H9 (cell line): ENCODE measurements at regions not wholly inside any gene's neighbourhood (a gene's known extent, or its start where the extent isn't known, plus 50 kb on each side); places are given as distances from the start of the nearest gene placed in this dataset.

ENCODE experiments used
- DNase-seq: peaks from one replicate; pipeline ENCODE4 v3.0.0-alpha.2; 2017
- H2AFZ ChIP-seq: one replicate; pipeline ENCODE4 v1.6.1; 2013; ENCODE audit warnings: mild to moderate bottlenecking, low read length, control low read depth, moderate library complexity
- H2AK5ac ChIP-seq: 2 replicates; pipeline ENCODE4 v1.6.1; 2013; ENCODE audit warnings: low read length, control low read depth, mixed read lengths; ENCODE audit not compliant: insufficient read length
- H2BK120ac ChIP-seq: one replicate; pipeline ENCODE4 v1.6.1; 2013; ENCODE audit warnings: low read depth, mild to moderate bottlenecking, low read length, control low read depth, inconsistent platforms; ENCODE audit not compliant: poor library complexity, severe bottlenecking
- H2BK12ac ChIP-seq: 2 replicates; pipeline ENCODE4 v1.6.1; 2013; ENCODE audit warnings: low read length, control low read depth, mixed read lengths, low read depth; ENCODE audit not compliant: insufficient read length
- H2BK15ac ChIP-seq: 2 replicates; pipeline ENCODE4 v1.6.1; 2013; ENCODE audit warnings: low read depth, low read length, control low read depth
- H2BK20ac ChIP-seq: one replicate; pipeline ENCODE4 v1.6.1; 2013; ENCODE audit warnings: low read depth, mild to moderate bottlenecking, low read length, control low read depth, inconsistent platforms; ENCODE audit not compliant: poor library complexity, severe bottlenecking
- H2BK5ac ChIP-seq: 2 replicates; pipeline ENCODE4 v1.6.1; 2013; ENCODE audit warnings: low read length, control low read depth, mixed read lengths; ENCODE audit not compliant: insufficient read length
- H3K14ac ChIP-seq: 2 replicates; pipeline ENCODE4 v1.6.1; 2013; ENCODE audit warnings: low read length, control low read depth; ENCODE audit not compliant: insufficient read depth
- H3K18ac ChIP-seq: 2 replicates; pipeline ENCODE4 v1.6.1; 2013; ENCODE audit warnings: low read depth, mild to moderate bottlenecking, mixed read lengths, low read length, control low read depth; ENCODE audit not compliant: insufficient read length
- H3K23ac ChIP-seq: 2 replicates; pipeline ENCODE4 v1.6.1; 2013; ENCODE audit warnings: low read length, control low read depth, mixed read lengths, low read depth; ENCODE audit not compliant: insufficient read length
- H3K23me2 ChIP-seq: 2 replicates; pipeline ENCODE4 v1.6.1; 2013; ENCODE audit warnings: low read depth, mild to moderate bottlenecking, mixed read lengths, low read length, control low read depth; ENCODE audit not compliant: insufficient read length, poor library complexity, severe bottlenecking
- H3K27ac ChIP-seq: 2 replicates; pipeline ENCODE4 v1.5.1; 2013; ENCODE audit warnings: low read length, control low read depth, mixed read lengths, low read depth; ENCODE audit not compliant: insufficient read length
- H3K27me3 ChIP-seq: 2 replicates; pipeline ENCODE4 v1.6.1; 2013; ENCODE audit warnings: low read length, control low read depth, inconsistent platforms; ENCODE audit not compliant: insufficient read depth
- H3K4ac ChIP-seq: 2 replicates; pipeline ENCODE4 v1.6.1; 2013; ENCODE audit warnings: low read depth, mild to moderate bottlenecking, control low read depth, inconsistent platforms, low read length, moderate library complexity
- H3K4me1 ChIP-seq: 2 replicates; pipeline ENCODE4 v1.6.1; 2013; ENCODE audit warnings: low read length, control low read depth, inconsistent platforms; ENCODE audit not compliant: insufficient read depth
- H3K4me2 ChIP-seq: 2 replicates; pipeline ENCODE4 v1.6.1; 2013; ENCODE audit warnings: low read length, control low read depth, mixed read lengths; ENCODE audit not compliant: insufficient read length, insufficient read depth
- H3K56ac ChIP-seq: 2 replicates; pipeline ENCODE4 v1.6.1; 2013; ENCODE audit warnings: low read depth, mild to moderate bottlenecking, mixed read lengths, low read length, control low read depth; ENCODE audit not compliant: insufficient read length
- H3K79me1 ChIP-seq: 2 replicates; pipeline ENCODE4 v1.6.1; 2013; ENCODE audit warnings: low read depth, mild to moderate bottlenecking, moderate library complexity, low read length, control low read depth, inconsistent platforms; ENCODE audit not compliant: insufficient read depth, poor library complexity, severe bottlenecking
- H3K79me2 ChIP-seq: 2 replicates; pipeline ENCODE4 v1.6.1; 2013; ENCODE audit warnings: low read length, control low read depth, inconsistent platforms; ENCODE audit not compliant: insufficient read depth
- H3K9ac ChIP-seq: 2 replicates; pipeline ENCODE4 v1.6.1; 2013; ENCODE audit warnings: low read length, control low read depth, mixed read lengths; ENCODE audit not compliant: insufficient read length; ENCODE audit errors: extremely low read depth
- H3K9me3 ChIP-seq: one replicate; pipeline ENCODE4 v1.6.1; 2013; ENCODE audit warnings: low read depth, low read length, inconsistent platforms; ENCODE audit not compliant: control insufficient read depth
- H3T11ph ChIP-seq: one replicate; pipeline ENCODE4 v1.6.1; 2013; ENCODE audit warnings: mild to moderate bottlenecking, low read length, control low read depth, inconsistent platforms
- H4K20me1 ChIP-seq: one replicate; pipeline ENCODE4 v1.6.1; 2013; ENCODE audit not compliant: control insufficient read depth, insufficient read length, insufficient read depth
- H4K5ac ChIP-seq: 2 replicates; pipeline ENCODE4 v1.6.1; 2013; ENCODE audit warnings: low read depth, mild to moderate bottlenecking, mixed read lengths, low read length, control low read depth; ENCODE audit not compliant: insufficient read length
- H4K8ac ChIP-seq: replicated peaks from 2 replicates; pipeline ENCODE4 v1.6.1; 2013; ENCODE audit warnings: low read length, control low read depth, mixed read lengths, low read depth; ENCODE audit not compliant: insufficient read length
- H4K91ac ChIP-seq: 2 replicates; pipeline ENCODE4 v1.6.1; 2013; ENCODE audit warnings: low read depth, mild to moderate bottlenecking, moderate library complexity, mixed read lengths, low read length, control low read depth; ENCODE audit not compliant: insufficient read length
- H3K27ac Mint-ChIP-seq, 3 experiments: 2 replicates in 2 of 3; 3 replicates in 1 of 3; pipeline ENCODE4 v1.8.0; 2020 to 2021; ENCODE audit warnings: mixed read lengths in 3 of 3, mild to moderate bottlenecking in 1 of 3, moderate library complexity in 1 of 3
- H3K27me3 Mint-ChIP-seq: 2 replicates; pipeline ENCODE4 v1.8.0; 2021; ENCODE audit warnings: low read depth, mild to moderate bottlenecking, moderate library complexity, mixed read lengths
- H3K36me3 Mint-ChIP-seq, 3 experiments: 2 replicates in 2 of 3; 3 replicates in 1 of 3; pipeline ENCODE4 v1.8.0; 2020 to 2021; ENCODE audit warnings: low read depth in 3 of 3, mixed read lengths in 3 of 3; ENCODE audit not compliant: insufficient read depth in 1 of 3
- H3K4me1 Mint-ChIP-seq, 2 experiments: 2 replicates each; pipeline ENCODE4 v1.8.0; 2020; ENCODE audit warnings: mixed read lengths in 2 of 2
- H3K4me3 Mint-ChIP-seq, 2 experiments: 2 replicates in 1 of 2; 3 replicates in 1 of 2; pipeline ENCODE4 v1.8.0; 2020 to 2021; ENCODE audit warnings: mild to moderate bottlenecking in 2 of 2, mixed read lengths in 2 of 2, moderate library complexity in 1 of 2
- H3K9me3 Mint-ChIP-seq, 2 experiments: 2 replicates in 1 of 2; 3 replicates in 1 of 2; pipeline ENCODE4 v1.8.0; 2020; ENCODE audit warnings: mild to moderate bottlenecking in 2 of 2, mixed read lengths in 2 of 2, moderate library complexity in 1 of 2
- CTCF ChIP-seq: fragments of 200-600 bp; sonication (generic); conservative IDR thresholded peaks from 3 replicates; pipeline ENCODE4 v1.8.0; 2021; ENCODE audit warnings: antibody characterized with exemption, mild to moderate bottlenecking
- WGBS: extraction: QIAGEN DNeasy Blood & Tissue Kit; methylation state at CpG from one replicate; pipeline ENCODE4 v1.1.7; 2013; ENCODE audit warnings: missing lambda C conversion rate, low lambda C conversion rate, mixed read lengths; ENCODE audit not compliant: insufficient read length; ENCODE audit errors: extremely low coverage; 5-methylcytosine and 5-hydroxymethylcytosine counted together

- Mint-ChIP-seq H3K27ac (no peak overlapping the region), H3K27me3 (peaks cover 7% of the 10 kb centered on the region)
- no peaks in the 10 kb centered on the region for H3K79me2 ChIP-seq
Observed at GRCh38 chr2:217527590-217528202, 475.1 kb downstream of the TNS1 start.

More at GRCh38 chr2:217527590-217528202, 475.1 kb downstream of the TNS1 start:
- H2BK5ac ChIP-seq: no peak overlapping the region
- H3K36me3 Mint-ChIP-seq: no peaks in the 10 kb centered on the region
- H3K4me2 ChIP-seq: no peak overlapping the region
- no peak overlapping the region for H3T11ph ChIP-seq
- no peaks in the 10 kb centered on the region for H3K4me1 ChIP-seq
- no peaks in the 10 kb centered on the region; a peak in 1 of 5 replicates for H3K9me3 Mint-ChIP-seq
- H3K4me1 Mint-ChIP-seq: peaks cover 5% of the 10 kb centered on the region in 2 experiments; a peak in 3 of 4 replicates
- no peak overlapping the region for H3K4ac ChIP-seq
- H3K4me3 Mint-ChIP-seq: no peak overlapping the region
- H4K20me1 ChIP-seq: no peaks in the 10 kb centered on the region
- no peak overlapping the region for H3K9ac ChIP-seq
- no peaks in the 10 kb centered on the region for H3K27me3 ChIP-seq
- WGBS: no CpG with 5 or more reads among the region's 4 CpGs
- H3K18ac ChIP-seq: no peak overlapping the region
- no peak overlapping the region for H2BK20ac ChIP-seq
- DNase-seq: no peak
- no peak overlapping the region for H4K91ac ChIP-seq
- H3K79me1 ChIP-seq: no peaks in the 10 kb centered on the region
- H3K14ac ChIP-seq: no peak overlapping the region
- no peak for TF ChIP-seq CTCF
- H2AK5ac ChIP-seq: no peak overlapping the region
- H2BK15ac ChIP-seq: no peak overlapping the region
- H3K23ac ChIP-seq: no peak overlapping the region
- H2BK12ac ChIP-seq: no peak overlapping the region
- H2BK120ac ChIP-seq: no peak overlapping the region
- no peak overlapping the region for H4K8ac ChIP-seq
- no peaks in the 10 kb centered on the region for H3K9me3 ChIP-seq
- no peak overlapping the region for H2AFZ ChIP-seq
- no peak overlapping the region for H3K56ac ChIP-seq
- H4K5ac ChIP-seq: no peak overlapping the region
- no peak overlapping the region for H3K27ac ChIP-seq
- H3K23me2 ChIP-seq: no peaks in the 10 kb centered on the region
